AG08395 (cell line): ENCODE measurements at regions not wholly inside any gene's neighbourhood (a gene's known extent, or its start where the extent isn't known, plus 50 kb on each side); places are given as distances from the start of the nearest gene placed in this dataset.

Source experiments
- DNase-seq: peaks from one replicate; pipeline ENCODE4 v3.0.0; 2012; ENCODE audit warnings: mixed read lengths, low spot score

DNA sequence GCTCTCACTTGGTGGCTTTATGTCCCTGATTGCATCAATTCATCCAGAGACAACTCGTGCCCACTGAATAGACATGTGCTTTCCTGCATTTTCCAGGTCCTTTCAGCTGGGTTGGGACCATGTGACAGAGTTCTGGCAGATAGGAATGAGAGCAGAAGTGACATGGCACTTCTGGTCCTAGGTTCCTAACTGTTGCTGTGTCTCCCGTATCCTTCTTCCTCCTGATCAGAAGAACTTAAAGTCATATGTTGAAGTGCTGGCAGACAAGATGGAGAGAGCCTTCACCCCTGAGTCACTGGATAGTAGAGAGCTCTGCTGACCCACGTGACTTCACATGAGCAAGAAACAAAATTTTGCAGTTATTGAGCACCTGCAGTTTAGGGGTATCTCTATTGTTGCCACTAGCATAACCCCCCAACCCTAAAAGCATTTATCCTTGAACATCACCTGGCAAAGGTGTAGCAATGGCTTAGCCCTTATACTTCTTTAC is 80.0 kb downstream of the NREP start:
- no peak for DNase-seq

GRCh38 chr5:111676466-111676865 is 80.5 kb downstream of the NREP start:
- peak; percentile 52 for DNase-seq

- DNase-seq, result no peak
Measured at GRCh38 chr5:111675201-111675934, 81.6 kb downstream of the NREP start.

GRCh38 chr5:111673891-111674626 is 82.9 kb downstream of the NREP start:
- no peak for DNase-seq

DNA sequence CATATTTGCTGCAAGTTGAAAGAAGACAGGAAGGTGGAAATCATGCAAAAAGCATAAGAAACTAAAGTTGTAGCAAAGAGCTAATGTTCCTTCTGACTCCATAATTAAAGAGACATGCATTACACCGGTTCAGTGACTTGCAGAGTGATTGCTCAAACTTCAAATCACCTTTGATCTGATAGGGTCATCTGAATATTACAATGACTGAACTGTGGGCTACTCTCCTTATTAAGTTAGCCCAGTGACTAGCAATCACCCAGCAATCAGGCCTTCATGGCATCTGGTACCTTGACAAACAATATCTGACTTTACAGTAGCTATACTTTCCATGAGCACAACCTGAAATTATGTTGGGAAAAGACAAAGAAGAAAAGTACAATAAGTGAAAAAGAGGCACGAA is 84.9 kb downstream of the NREP start:
- DNase-seq, result no peak

- no peak for DNase-seq
Measured at GRCh38 chr5:111670826-111671492, 86.0 kb downstream of the NREP start.

GRCh38 chr5:111668477-111669414 is 88.2 kb downstream of the NREP start:
- peak; percentile 34 for DNase-seq

GRCh38 chr5:111667128-111667736 is 89.8 kb downstream of the NREP start:
- DNase-seq, result no peak

DNA sequence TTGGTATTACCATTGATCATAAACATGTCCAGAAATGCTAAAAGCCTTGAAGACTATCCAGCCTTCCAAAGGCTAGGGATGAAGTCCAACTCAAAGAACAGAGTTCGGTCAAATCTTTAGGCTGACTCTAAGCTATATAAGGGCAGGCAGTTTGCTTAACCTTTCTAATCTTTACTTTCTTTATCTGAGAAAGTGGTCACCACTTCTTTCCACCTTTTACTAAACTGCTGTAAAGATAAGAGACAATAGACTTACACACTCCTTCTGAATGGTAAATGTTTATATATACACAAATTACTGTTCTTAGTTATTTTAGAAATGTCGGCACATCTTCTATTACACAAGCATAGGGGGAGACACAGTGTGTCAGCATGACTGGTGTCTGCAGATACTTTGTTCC is 100.4 kb downstream of the NREP start:
- DNase-seq, result no peak

DNA sequence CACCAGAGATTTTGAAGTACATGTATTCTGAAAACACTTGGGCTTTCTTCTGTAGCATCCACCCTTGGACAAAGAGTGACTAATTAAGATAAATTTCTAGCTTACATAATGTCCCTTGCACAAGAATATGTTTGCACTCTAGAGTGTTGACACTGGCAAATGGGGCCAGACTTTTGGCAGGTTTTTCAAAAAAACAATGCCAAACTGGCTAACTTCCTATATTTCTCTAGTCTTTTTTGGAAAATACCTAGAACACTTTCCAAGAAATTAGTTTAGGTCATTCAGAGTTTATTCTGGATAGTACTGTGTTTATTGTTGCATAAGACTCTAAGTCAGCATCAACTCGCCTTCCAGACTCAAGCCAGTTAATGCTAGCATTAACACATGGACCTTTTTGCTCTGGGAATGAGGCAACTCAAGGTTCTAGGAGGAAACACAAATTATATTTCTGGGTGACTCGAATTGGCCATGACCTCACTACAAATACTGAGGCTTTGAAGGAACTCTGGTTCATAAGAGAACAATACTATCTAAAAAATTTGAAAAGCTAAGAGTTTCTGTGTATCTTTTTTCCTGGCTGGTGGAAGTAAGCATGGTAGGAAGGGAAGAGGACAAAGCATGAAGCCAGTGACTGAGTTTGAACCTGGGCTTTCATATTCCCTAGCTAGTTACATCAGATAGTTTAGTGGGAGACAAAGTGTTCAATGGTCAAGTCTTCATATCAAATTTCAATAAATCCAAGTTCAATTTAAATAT is 101.6 kb downstream of the NREP start:
- peak; percentile 54 for DNase-seq

- no peak for DNase-seq
Measured at GRCh38 chr5:111653408-111653807, 103.6 kb downstream of the NREP start.

- no peak for DNase-seq
Measured at GRCh38 chr5:111649516-111649915, 107.5 kb downstream of the NREP start.

- DNase-seq, result no peak
Measured at GRCh38 chr5:111645303-111645838, 111.6 kb downstream of the NREP start.

- DNase-seq, result no peak
Measured at GRCh38 chr5:111643499-111643898, 113.5 kb downstream of the NREP start.

GRCh38 chr5:111641533-111642233 is 115.3 kb downstream of the NREP start:
- peak; percentile 78 for DNase-seq

DNA sequence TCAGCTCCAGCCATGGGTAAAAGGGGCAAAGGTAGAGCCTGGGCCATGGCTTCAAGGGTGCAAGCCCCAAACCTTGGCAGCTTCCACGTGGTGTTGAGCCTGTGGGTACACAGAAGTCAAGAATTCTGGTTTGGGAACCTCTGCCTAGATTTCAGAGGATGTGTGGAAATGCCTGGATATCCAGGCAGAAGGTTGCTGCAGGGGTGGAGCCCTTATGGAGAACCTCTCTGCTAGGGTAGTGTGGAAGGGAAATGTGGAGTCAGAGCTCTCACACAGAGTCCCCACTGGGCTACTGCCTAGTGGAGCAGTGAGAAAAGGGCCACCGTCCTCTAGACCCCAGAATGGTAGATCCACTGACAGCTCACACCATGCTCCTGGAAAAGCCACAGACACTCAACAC is 117.1 kb downstream of the NREP start:
- DNase-seq, result no peak

GRCh38 chr5:111636736-111637135 is 120.3 kb downstream of the NREP start:
- no peak for DNase-seq

DNA sequence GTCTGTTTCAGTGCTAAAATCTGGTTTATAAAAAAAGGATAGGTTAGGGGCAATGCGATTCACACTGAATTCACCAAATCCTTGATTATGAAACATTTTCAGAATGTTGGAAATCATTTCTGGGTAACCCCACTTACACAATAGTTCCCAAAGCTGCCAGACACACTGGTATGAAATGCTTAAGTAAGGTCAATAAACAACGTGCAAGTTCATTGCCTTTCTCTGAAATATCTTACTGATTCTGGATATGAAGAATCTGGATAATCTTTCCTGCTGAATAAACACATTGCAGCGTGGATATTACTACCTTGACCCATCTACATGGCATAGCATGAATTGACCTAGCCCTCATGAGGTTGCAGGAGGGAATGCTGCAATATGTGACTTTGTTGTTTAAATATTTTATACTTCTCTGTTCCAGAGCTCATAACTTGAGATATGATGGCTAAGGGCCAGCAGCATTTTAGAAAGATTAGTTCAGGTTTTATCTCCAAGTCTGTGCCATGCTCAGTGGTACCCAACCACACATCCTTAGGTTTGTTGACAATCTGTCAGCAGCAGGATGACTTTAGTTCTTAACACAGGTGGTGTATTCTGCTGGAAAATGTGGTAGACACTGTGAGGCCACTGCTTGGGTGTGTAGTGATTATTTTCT is 121.0 kb downstream of the NREP start:
- peak; percentile 7 for DNase-seq
